OCI-LY1 (cell line): ENCODE measurements at regions not wholly inside any gene's neighbourhood (a gene's known extent, or its start where the extent isn't known, plus 50 kb on each side); places are given as distances from the start of the nearest gene placed in this dataset.

Source experiments
- H2AFZ ChIP-seq: fragments of 200-600 bp; sonication (generic), shearing (Covaris generic); 2 replicates; pipeline ENCODE4 v1.6.0; 2014; ENCODE audit warnings: antibody characterized with exemption, mild to moderate bottlenecking, low read length
- H3F3A ChIP-seq: fragments of 200-600 bp; sonication (generic), shearing (Covaris generic); 2 replicates; pipeline ENCODE4 v1.6.0; 2014; ENCODE audit warnings: mild to moderate bottlenecking, antibody characterized with exemption, low read length, moderate library complexity; ENCODE audit not compliant: insufficient read depth
- H3K27ac ChIP-seq: fragments of 200-600 bp; sonication (generic); 2 replicates; pipeline ENCODE4 v1.5.1; 2014; ENCODE audit warnings: low read length, mixed run types, mild to moderate bottlenecking, low read depth; ENCODE audit not compliant: poor library complexity, severe bottlenecking
- H3K27me3 ChIP-seq: fragments of 200-600 bp; sonication (generic); 2 replicates; pipeline ENCODE4 v1.6.0; 2014; ENCODE audit warnings: antibody characterized with exemption, mild to moderate bottlenecking, low read length, moderate library complexity; ENCODE audit not compliant: insufficient read depth
- H3K36me3 ChIP-seq: fragments of 200-600 bp; sonication (generic); 2 replicates; pipeline ENCODE4 v1.6.1; 2014; ENCODE audit warnings: mild to moderate bottlenecking, antibody characterized with exemption, low read length, moderate library complexity, mixed read lengths; ENCODE audit not compliant: insufficient read depth
- H3K4me1 ChIP-seq: fragments of 200-600 bp; sonication (generic); 2 replicates; pipeline ENCODE4 v1.5.1; 2014; ENCODE audit warnings: mild to moderate bottlenecking, low read length, moderate library complexity; ENCODE audit not compliant: insufficient read depth, severe bottlenecking
- H3K4me2 ChIP-seq: fragments of 200-600 bp; sonication (generic), shearing (Covaris generic); 2 replicates; pipeline ENCODE4 v1.6.1; 2014; ENCODE audit warnings: low read length
- H3K4me3 ChIP-seq: fragments of 200-600 bp; sonication (generic); 2 replicates; pipeline ENCODE4 v1.5.1; 2014; ENCODE audit warnings: low read length, low read depth, mild to moderate bottlenecking, mixed read lengths; ENCODE audit not compliant: poor library complexity, severe bottlenecking
- H3K79me2 ChIP-seq: fragments of 200-600 bp; shearing (Covaris generic); 2 replicates; pipeline ENCODE4 v1.6.1; 2016; ENCODE audit warnings: mixed run types, low read length, mixed read lengths; ENCODE audit not compliant: insufficient read depth
- H3K9ac ChIP-seq: fragments of 200-600 bp; sonication (generic), shearing (Covaris generic); 2 replicates; pipeline ENCODE4 v1.6.1; 2014; ENCODE audit warnings: mild to moderate bottlenecking, low read length, mixed read lengths
- H3K9me2 ChIP-seq: fragments of 200-600 bp; sonication (generic), shearing (Covaris generic); 2 replicates; pipeline ENCODE4 v1.6.1; 2014; ENCODE audit warnings: low read depth, mild to moderate bottlenecking, low read length, mixed read lengths
- H3K9me3 ChIP-seq: fragments of 200-600 bp; shearing (Covaris generic); 2 replicates; pipeline ENCODE4 v1.6.1; 2014; ENCODE audit warnings: low read length, mixed read lengths
- H4K20me1 ChIP-seq: fragments of 200-600 bp; sonication (generic), shearing (Covaris generic); 2 replicates; pipeline ENCODE4 v1.6.0; 2016; ENCODE audit warnings: mild to moderate bottlenecking, low read length; ENCODE audit not compliant: insufficient read depth
- EZH2 ChIP-seq: fragments of 200-600 bp; sonication (generic), shearing (Covaris generic); IDR thresholded peaks from 2 replicates; pipeline ENCODE4 v1.8.0; 2017; ENCODE audit warnings: borderline replicate concordance, mixed run types, mild to moderate bottlenecking, antibody characterized with exemption, low read length, moderate library complexity, mixed read lengths
- TF ChIP-seq, protein P1 (sequence below): fragments of 200-600 bp; sonication (generic), shearing (Covaris generic); IDR thresholded peaks from 2 replicates; pipeline ENCODE4 v1.5.1; 2017; ENCODE audit warnings: mild to moderate bottlenecking, antibody characterized with exemption, low read length, moderate library complexity, mixed read lengths

DNA sequence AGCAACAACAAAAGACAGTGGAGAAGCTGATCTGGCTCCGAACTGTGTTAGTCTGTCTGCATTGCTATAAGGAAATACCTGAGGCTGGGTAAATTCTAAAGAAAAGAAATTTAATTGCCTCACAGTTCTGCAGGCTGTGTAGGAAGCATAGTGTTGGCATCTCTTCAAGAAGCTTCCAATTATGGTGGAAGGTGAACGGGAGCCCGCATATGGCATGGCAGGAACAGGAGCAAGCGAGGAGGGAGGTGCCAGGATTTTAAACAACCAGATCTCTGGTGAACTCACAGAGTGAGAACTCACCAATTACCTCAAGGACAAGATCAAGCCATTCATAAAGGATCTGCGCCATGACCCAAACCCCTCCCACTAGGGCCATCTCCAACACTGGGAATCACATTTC is 293.5 kb downstream of the SMOC2 start:
- no peaks in the 10 kb centered on the region for H3K4me1 ChIP-seq
- TF ChIP-seq, protein P1, sequence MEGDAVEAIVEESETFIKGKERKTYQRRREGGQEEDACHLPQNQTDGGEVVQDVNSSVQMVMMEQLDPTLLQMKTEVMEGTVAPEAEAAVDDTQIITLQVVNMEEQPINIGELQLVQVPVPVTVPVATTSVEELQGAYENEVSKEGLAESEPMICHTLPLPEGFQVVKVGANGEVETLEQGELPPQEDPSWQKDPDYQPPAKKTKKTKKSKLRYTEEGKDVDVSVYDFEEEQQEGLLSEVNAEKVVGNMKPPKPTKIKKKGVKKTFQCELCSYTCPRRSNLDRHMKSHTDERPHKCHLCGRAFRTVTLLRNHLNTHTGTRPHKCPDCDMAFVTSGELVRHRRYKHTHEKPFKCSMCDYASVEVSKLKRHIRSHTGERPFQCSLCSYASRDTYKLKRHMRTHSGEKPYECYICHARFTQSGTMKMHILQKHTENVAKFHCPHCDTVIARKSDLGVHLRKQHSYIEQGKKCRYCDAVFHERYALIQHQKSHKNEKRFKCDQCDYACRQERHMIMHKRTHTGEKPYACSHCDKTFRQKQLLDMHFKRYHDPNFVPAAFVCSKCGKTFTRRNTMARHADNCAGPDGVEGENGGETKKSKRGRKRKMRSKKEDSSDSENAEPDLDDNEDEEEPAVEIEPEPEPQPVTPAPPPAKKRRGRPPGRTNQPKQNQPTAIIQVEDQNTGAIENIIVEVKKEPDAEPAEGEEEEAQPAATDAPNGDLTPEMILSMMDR: no peak
- TF ChIP-seq EZH2: no peak
- H3F3A ChIP-seq: no peaks in the 10 kb centered on the region

DNA sequence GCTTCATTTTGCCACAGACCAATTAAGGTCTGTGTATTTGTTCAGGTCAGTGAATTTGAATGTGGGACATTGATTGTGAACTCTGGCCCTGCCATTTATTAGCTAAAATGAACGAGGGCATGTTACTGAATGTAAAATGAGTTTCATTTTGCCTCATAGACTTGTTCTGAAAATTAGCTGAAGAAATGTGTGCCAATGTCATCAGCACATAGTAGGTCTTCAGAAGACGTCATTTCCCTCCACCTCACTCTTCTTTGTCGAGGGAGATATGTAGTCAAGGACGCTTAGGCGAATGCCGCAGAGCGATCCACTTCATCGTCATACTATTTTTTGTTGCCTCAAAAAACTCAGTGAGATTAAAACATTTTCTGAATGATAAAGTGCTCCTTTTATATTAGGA is 291.7 kb downstream of the SMOC2 start:
- no peaks in the 10 kb centered on the region for H3K9me2 ChIP-seq
- H2AFZ ChIP-seq: no peak overlapping the region
- no peak overlapping the region for H3K4me3 ChIP-seq
- H3K4me1 ChIP-seq: no peaks in the 10 kb centered on the region
- H3F3A ChIP-seq: no peaks in the 10 kb centered on the region
- H4K20me1 ChIP-seq: no peaks in the 10 kb centered on the region
- TF ChIP-seq, protein P1: no peak
- TF ChIP-seq EZH2: no peak
- H3K27ac ChIP-seq: no peak overlapping the region
- no peaks in the 10 kb centered on the region for H3K36me3 ChIP-seq
- H3K9me3 ChIP-seq: no peaks in the 10 kb centered on the region
- no peaks in the 10 kb centered on the region for H3K27me3 ChIP-seq
- H3K79me2 ChIP-seq: no peaks in the 10 kb centered on the region
- no peak overlapping the region for H3K4me2 ChIP-seq
- H3K9ac ChIP-seq: no peak overlapping the region

More for the DNA sequence above, 293.5 kb downstream of the SMOC2 start:
- no peaks in the 10 kb centered on the region for H3K9me2 ChIP-seq
- no peaks in the 10 kb centered on the region for H3K36me3 ChIP-seq
- no peak overlapping the region for H3K4me3 ChIP-seq
- no peak overlapping the region for H3K27ac ChIP-seq
- no peak overlapping the region for H3K9ac ChIP-seq
- H3K9me3 ChIP-seq: no peaks in the 10 kb centered on the region
- H2AFZ ChIP-seq: no peak overlapping the region
- no peak overlapping the region for H3K4me2 ChIP-seq
- no peaks in the 10 kb centered on the region for H3K79me2 ChIP-seq
- H4K20me1 ChIP-seq: no peaks in the 10 kb centered on the region
- H3K27me3 ChIP-seq: no peaks in the 10 kb centered on the region

DNA sequence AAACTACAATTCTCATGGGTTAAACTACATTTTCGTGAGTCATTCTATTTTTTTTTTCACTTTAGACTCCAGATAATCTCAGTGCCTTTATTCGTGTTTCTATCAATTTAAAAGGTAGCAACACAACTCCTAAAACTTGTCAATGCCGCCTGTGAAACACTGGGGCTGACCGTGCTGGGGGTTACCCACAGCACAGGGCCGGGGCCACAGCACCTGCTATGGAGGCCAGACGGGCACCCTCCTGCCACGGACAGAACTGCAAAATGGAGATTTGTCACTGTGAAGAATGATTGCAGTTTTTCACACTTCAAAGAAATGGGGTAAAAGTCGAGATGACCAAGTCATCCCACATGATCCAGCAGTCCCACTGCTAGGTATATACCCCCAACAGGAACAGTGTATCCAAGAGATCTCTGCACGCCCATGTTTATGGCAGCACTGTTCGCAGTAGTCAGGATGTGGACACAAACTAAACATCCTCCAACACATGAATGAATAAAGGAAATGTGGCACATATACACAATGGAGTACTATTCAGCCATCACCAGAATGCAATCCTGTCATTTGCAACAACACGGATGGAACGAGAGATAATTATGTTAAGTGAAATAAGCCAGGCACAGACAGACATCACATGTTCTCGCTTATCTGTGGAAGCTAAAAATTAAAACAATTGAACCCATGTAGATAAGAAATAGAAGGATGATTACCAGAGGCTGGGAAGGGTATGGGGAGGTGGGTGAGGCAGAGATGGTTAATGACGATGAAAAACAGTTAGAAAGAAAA is 290.1 kb downstream of the SMOC2 start:
- TF ChIP-seq, protein P1: no peak
- no peak for TF ChIP-seq EZH2
- Histone ChIP-seq H2AFZ (no peak overlapping the region), H3K4me3 (no peak overlapping the region), H3K9ac (no peak overlapping the region), H3K9me2 (no peaks in the 10 kb centered on the region), H3K79me2 (no peaks in the 10 kb centered on the region), H3K4me1 (no peaks in the 10 kb centered on the region), H3K27me3 (no peaks in the 10 kb centered on the region), H3K9me3 (no peaks in the 10 kb centered on the region), H3K27ac (no peak overlapping the region), H3F3A (no peaks in the 10 kb centered on the region), H4K20me1 (no peaks in the 10 kb centered on the region), H3K4me2 (no peak overlapping the region), H3K36me3 (no peaks in the 10 kb centered on the region)
